H54 (cell line): ENCODE measurements at regions not wholly inside any gene's neighbourhood (a gene's known extent, or its start where the extent isn't known, plus 50 kb on each side); places are given as distances from the start of the nearest gene placed in this dataset.
"Not testable (repeated sequence)": the region's sequence is repeated elsewhere in the genome, so short reads cannot be mapped to it uniquely, and the experiment has no call there.

Source experiments
- DNase-seq: peaks from one replicate; pipeline ENCODE4 v3.0.0; 2011; ENCODE audit warnings: low spot score, mixed read lengths; ENCODE audit not compliant: insufficient read length
- FAIRE-seq: peaks from 3 replicates; lab custom pipeline; 2011; peaks lifted over from hg19 to GRCh38; lab: Jason Lieb, UNC
- POLR2A ChIP-seq: IDR thresholded peaks from 2 replicates; pipeline ENCODE4 v1.6.1; 2011; ENCODE audit warnings: low read depth, mild to moderate bottlenecking, low read length

DNA sequence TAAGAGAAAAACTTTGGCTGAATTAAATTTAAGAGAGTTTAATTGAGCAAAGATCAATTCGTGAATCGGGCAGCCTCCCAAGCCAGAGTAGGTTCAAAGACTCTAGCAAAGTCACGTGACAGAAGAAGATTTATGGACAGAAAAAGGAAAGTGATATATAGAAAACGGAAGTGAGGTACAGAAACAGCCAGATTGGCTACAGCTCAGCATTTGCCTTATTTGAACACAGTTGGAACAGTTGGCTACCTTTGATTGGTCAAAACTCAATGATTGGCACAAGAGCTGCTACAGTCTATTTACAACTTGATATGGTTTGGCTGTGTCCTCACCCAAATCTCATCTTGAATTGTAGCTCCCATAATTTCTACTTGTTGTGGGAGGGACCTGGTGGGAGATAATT lies 102.6 kb downstream of the PLG start:
- DNase-seq (no peak), FAIRE-seq (no peak)
- no peak for TF ChIP-seq POLR2A

DNA sequence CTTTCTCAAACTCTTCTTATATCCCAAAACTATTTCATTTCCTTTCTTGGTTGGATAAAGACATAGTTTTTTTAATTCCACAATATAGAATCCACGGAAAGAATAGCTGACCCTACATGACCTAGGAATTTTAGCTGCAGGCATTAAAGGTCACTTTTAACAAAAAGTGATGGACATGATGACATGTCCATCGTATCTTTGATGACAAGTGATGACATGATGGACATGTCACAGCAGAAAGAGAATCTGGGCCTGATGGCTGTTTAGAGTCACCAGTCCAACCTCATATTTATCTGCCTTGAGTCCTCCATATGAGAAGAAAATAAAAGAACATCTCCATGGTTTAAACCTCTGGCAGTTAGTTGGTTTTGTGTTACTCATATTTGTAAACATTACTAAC lies 106.2 kb downstream of the PLG start:
- TF ChIP-seq POLR2A, result no peak
- FAIRE-seq, result no peak
- no peak for DNase-seq

- DNase-seq (no peak), FAIRE-seq (no peak)
- TF ChIP-seq POLR2A, result no peak
Measured at GRCh38 chr6:160810238-160810637, 108.2 kb downstream of the PLG start.

GRCh38 chr6:160812097-160812496 lies 110.1 kb downstream of the PLG start:
- TF ChIP-seq POLR2A, result no peak
- no peak for FAIRE-seq
- DNase-seq, result no peak

- FAIRE-seq (no peak), DNase-seq (no peak)
- no peak for TF ChIP-seq POLR2A
Measured at GRCh38 chr6:160818934-160819333, 116.9 kb downstream of the PLG start.

DNA sequence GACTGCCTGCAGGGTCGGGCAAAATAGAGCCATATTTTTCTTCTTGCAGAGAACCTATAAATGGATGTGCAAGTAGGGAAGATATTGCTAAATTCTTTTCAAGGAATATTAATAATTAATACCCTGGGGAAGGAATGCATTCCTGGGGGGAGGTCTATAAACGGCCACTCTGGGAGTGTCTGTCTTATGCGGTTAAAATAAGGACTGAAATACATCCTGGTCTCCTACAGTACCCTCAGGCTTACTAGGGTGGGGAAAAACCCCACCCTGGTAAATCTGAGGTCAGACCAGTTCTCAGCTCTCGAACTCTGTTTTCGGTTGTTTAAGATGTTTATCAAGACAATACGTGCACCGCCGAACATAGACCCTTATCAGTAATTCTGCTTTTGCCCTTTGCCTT lies 118.6 kb downstream of the PLG start:
- DNase-seq, FAIRE-seq: not testable (repeated sequence)

DNA sequence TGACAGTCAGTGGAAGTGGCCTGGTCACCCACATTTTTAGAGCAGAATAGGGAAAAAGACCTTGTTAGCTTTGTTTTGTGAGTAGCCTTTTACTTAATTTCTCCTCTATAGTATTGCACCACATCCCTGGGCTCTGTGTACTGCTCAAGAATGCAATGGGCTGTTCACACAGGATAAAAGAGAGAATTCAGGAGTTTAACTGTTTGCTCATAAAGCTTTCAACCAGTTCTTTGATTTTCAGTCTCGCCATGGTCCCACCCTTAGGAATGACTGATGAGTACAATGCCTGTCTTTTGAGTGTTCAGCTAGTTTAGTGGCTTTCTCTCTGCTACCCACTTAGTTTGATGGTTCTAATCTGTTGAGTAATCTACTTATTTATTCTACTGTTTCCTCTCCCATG lies 129.7 kb downstream of the PLG start:
- no peak for DNase-seq
- no peak for FAIRE-seq
- no peak for TF ChIP-seq POLR2A

GRCh38 chr6:160832422-160832821 lies 130.4 kb downstream of the PLG start:
- no peak for TF ChIP-seq POLR2A
- FAIRE-seq, result no peak
- DNase-seq, result no peak

DNA sequence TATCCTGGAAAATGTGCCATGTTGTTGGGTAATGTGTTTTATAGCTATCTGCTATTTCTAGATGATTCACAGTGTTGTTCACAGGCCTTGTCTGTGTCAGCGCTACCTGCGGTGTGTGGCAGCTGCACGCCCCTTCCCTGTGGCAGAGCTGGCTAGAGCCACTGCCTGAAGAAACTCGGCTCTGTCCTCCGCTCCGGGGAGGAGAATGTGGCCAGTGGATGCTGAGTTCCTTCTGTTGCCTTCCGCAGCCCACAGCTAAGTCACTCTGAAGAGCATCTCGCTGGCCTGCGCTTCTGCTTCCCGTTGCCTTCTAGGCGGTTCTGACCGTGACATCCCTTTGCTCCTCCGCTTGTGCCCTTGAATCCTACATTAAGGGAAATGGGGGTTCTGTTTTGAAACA lies 135.1 kb downstream of the PLG start:
- no peak for TF ChIP-seq POLR2A
- no peak for DNase-seq
- no peak for FAIRE-seq

- FAIRE-seq (no peak), DNase-seq (no peak)
- no peak for TF ChIP-seq POLR2A
Measured at GRCh38 chr6:160851031-160851430, 140.5 kb upstream of the MAP3K4 start.

- FAIRE-seq, result no peak
- no peak for TF ChIP-seq POLR2A
Measured at GRCh38 chr6:160853946-160854345, 137.6 kb upstream of the MAP3K4 start.

DNA sequence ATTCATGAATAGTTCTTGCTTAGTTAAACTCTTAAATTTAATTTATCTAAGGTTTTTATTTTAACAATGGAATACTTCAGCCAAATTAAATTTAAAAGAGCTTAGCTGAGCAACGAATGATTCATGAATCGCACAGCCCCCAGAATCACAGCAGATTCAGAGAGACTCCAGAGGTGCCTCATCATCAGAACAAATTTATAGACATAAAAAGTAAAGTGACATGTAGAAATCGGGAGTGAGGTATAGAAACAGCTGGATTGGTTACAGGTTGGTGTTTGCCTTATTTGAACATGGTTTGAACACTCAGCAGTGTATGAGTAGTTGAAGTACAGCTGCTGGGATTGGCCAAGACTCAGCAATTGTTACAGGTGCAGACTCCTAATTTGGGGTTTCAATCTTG lies 132.7 kb upstream of the MAP3K4 start:
- DNase-seq (no peak), FAIRE-seq (no peak)
- no peak for TF ChIP-seq POLR2A

More at GRCh38 chr6:160853946-160854345, 137.6 kb upstream of the MAP3K4 start:
- DNase-seq, result no peak

GRCh38 chr6:160859822-160860221 lies 131.7 kb upstream of the MAP3K4 start:
- TF ChIP-seq POLR2A, result no peak
- no peak for FAIRE-seq
- DNase-seq, result no peak

DNA sequence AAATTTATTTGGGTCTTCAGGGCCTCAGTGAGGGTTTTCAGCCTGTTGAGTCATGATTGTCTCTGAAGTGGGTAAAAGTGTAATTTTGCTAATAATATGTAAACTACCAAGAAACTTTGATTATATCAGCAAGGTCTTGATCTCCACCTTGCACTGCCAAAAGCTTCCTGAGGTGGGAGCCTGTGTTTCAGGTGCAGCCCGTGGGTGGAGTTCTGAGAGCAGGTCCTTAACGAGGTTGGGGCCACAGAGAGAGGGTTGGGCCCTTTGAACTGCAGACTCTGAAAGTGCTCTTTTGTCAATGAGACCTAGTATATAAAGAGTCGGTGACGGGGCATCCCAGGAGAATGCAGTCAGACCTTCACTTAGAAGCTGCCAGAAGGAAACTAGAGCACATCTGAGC lies 129.7 kb upstream of the MAP3K4 start:
- no peak for DNase-seq
- TF ChIP-seq POLR2A, result no peak
- no peak for FAIRE-seq

- DNase-seq (no peak), FAIRE-seq (no peak)
- no peak for TF ChIP-seq POLR2A
Measured at GRCh38 chr6:160863782-160864181, 127.8 kb upstream of the MAP3K4 start.

- TF ChIP-seq POLR2A, result no peak
- DNase-seq (no peak), FAIRE-seq (no peak)
Measured at GRCh38 chr6:160871320-160871719, 120.2 kb upstream of the MAP3K4 start.
